Neural progenitor cell (in vitro differentiated cells): ENCODE measurements at regions not wholly inside any gene's neighbourhood (a gene's known extent, or its start where the extent isn't known, plus 50 kb on each side); places are given as distances from the start of the nearest gene placed in this dataset.

ENCODE experiments used
- DNase-seq: peaks from one replicate; pipeline ENCODE4 v3.0.0-alpha.2; 2016; ENCODE audit warnings: low spot score
- H2AFZ ChIP-seq: fragments of 200-600 bp; sonication (generic); replicated peaks from 2 replicates; pipeline ENCODE4 v1.6.1; 2016; ENCODE audit warnings: antibody characterized with exemption
- H3F3A ChIP-seq: fragments of 200-600 bp; sonication (generic); 2 replicates; pipeline ENCODE4 v1.6.1; 2016; ENCODE audit warnings: antibody characterized with exemption, low read depth
- H3K27ac ChIP-seq: fragments of 200-600 bp; sonication (generic); 2 replicates; pipeline ENCODE4 v1.5.1; 2016; ENCODE audit warnings: mild to moderate bottlenecking
- H3K27me3 ChIP-seq: fragments of 200-600 bp; sonication (generic); 2 replicates; pipeline ENCODE4 v1.6.1; 2016; ENCODE audit warnings: mild to moderate bottlenecking, moderate library complexity
- H3K36me3 ChIP-seq: fragments of 200-600 bp; sonication (generic); 2 replicates; pipeline ENCODE4 v1.5.1; 2016
- H3K4me1 ChIP-seq: fragments of 200-600 bp; sonication (generic); 2 replicates; pipeline ENCODE4 v1.6.1; 2016; ENCODE audit warnings: mixed run types
- H3K4me2 ChIP-seq: fragments of 200-600 bp; sonication (generic); 2 replicates; pipeline ENCODE4 v1.6.1; 2016
- H3K4me3 ChIP-seq: fragments of 200-600 bp; sonication (generic); 2 replicates; pipeline ENCODE4 v1.5.1; 2016
- H3K79me2 ChIP-seq: fragments of 200-600 bp; sonication (generic); 2 replicates; pipeline ENCODE4 v1.6.1; 2016; ENCODE audit warnings: low read depth
- H3K9ac ChIP-seq: fragments of 200-600 bp; sonication (generic); 2 replicates; pipeline ENCODE4 v1.6.1; 2016
- H3K9me3 ChIP-seq: fragments of 200-600 bp; sonication (generic); 2 replicates; pipeline ENCODE4 v1.5.1; 2016; ENCODE audit warnings: low read depth
- H4K20me1 ChIP-seq: fragments of 200-600 bp; sonication (generic); 2 replicates; pipeline ENCODE4 v1.6.1; 2016; ENCODE audit warnings: low read depth
- H3K27ac Mint-ChIP-seq: 3 replicates; pipeline ENCODE4 v1.8.0; 2021; ENCODE audit warnings: mixed read lengths
- H3K27me3 Mint-ChIP-seq: 2 replicates; pipeline ENCODE4 v1.8.0; 2022; ENCODE audit warnings: low read depth, mild to moderate bottlenecking, inconsistent platforms, moderate library complexity, mixed read lengths; ENCODE audit not compliant: insufficient read depth
- H3K36me3 Mint-ChIP-seq: 3 replicates; pipeline ENCODE4 v1.8.0; 2021; ENCODE audit warnings: mixed read lengths
- H3K4me1 Mint-ChIP-seq: 3 replicates; pipeline ENCODE4 v1.8.0; 2021; ENCODE audit warnings: mixed read lengths
- H3K4me3 Mint-ChIP-seq: 3 replicates; pipeline ENCODE4 v1.8.0; 2021; ENCODE audit warnings: mild to moderate bottlenecking, moderate library complexity, mixed read lengths
- H3K9me3 Mint-ChIP-seq: 3 replicates; pipeline ENCODE4 v1.8.0; 2020; ENCODE audit warnings: mixed read lengths
- CTCF ChIP-seq: fragments of 200-600 bp; sonication (generic); IDR thresholded peaks from 2 replicates; pipeline ENCODE4 v1.5.1; 2017; ENCODE audit warnings: antibody characterized with exemption, mild to moderate bottlenecking
- EZH2 ChIP-seq: fragments of 200-600 bp; sonication (generic); IDR thresholded peaks from 2 replicates; pipeline ENCODE4 v1.6.1; 2017; ENCODE audit warnings: antibody characterized with exemption, mild to moderate bottlenecking, moderate library complexity
- EZH2phosphoT487 ChIP-seq: fragments of 200-600 bp; sonication (generic); IDR thresholded peaks from 2 replicates; pipeline ENCODE4 v1.6.1; 2017; ENCODE audit warnings: antibody characterized with exemption

- H4K20me1 ChIP-seq = no peaks in the 10 kb centered on the region
- no peak overlapping the region for H3K27ac ChIP-seq
- H3K36me3 ChIP-seq = no peaks in the 10 kb centered on the region
- H3F3A ChIP-seq = no peaks in the 10 kb centered on the region
- Mint-ChIP-seq H3K36me3 (no peaks in the 10 kb centered on the region), H3K27ac (no peak overlapping the region), H3K9me3 (no peaks in the 10 kb centered on the region), H3K27me3 (peaks cover 4% of the 10 kb centered on the region), H3K4me3 (no peak overlapping the region), H3K4me1 (no peaks in the 10 kb centered on the region)
- no peak overlapping the region for H3K4me3 ChIP-seq
- TF ChIP-seq EZH2phosphoT487 (no peak), CTCF (no peak), EZH2 (no peak)
- no peaks in the 10 kb centered on the region for H3K4me1 ChIP-seq
- H3K79me2 ChIP-seq = no peaks in the 10 kb centered on the region
- no peaks in the 10 kb centered on the region for H3K27me3 ChIP-seq
- no peak overlapping the region for H3K4me2 ChIP-seq
- H3K9me3 ChIP-seq = no peaks in the 10 kb centered on the region
- H2AFZ ChIP-seq = no peak overlapping the region
- no peak overlapping the region for H3K9ac ChIP-seq
- no peak for DNase-seq
These were observed 217.9 kb upstream of the NOCT start for GRCh38 chr4:138797646-138798045.

GRCh38 chr4:138796761-138797160 is 218.8 kb upstream of the NOCT start:
- no peak overlapping the region for H3K4me2 ChIP-seq
- H3K27ac ChIP-seq = no peak overlapping the region

GRCh38 chr4:138790706-138791340 is 224.8 kb upstream of the NOCT start:
- H3K4me2 ChIP-seq = no peak overlapping the region
- DNase-seq = no peak
- no peaks in the 10 kb centered on the region for H3K9me3 Mint-ChIP-seq

More at GRCh38 chr4:138796761-138797160, 218.8 kb upstream of the NOCT start:
- Mint-ChIP-seq H3K9me3 (no peaks in the 10 kb centered on the region), H3K36me3 (no peaks in the 10 kb centered on the region), H3K4me1 (no peaks in the 10 kb centered on the region), H3K4me3 (no peak overlapping the region), H3K27ac (no peak overlapping the region), H3K27me3 (peaks cover 4% of the 10 kb centered on the region)
- Histone ChIP-seq H3F3A (no peaks in the 10 kb centered on the region), H3K27me3 (no peaks in the 10 kb centered on the region), H3K9ac (no peak overlapping the region), H3K9me3 (no peaks in the 10 kb centered on the region), H4K20me1 (no peaks in the 10 kb centered on the region), H3K4me3 (no peak overlapping the region), H3K4me1 (no peaks in the 10 kb centered on the region), H3K79me2 (no peaks in the 10 kb centered on the region), H2AFZ (no peak overlapping the region), H3K36me3 (no peaks in the 10 kb centered on the region)
- no peak for TF ChIP-seq EZH2phosphoT487
- no peak for TF ChIP-seq EZH2
- TF ChIP-seq CTCF = no peak
- no peak for DNase-seq

More at GRCh38 chr4:138790706-138791340, 224.8 kb upstream of the NOCT start:
- Histone ChIP-seq H3K4me1 (no peaks in the 10 kb centered on the region), H3K36me3 (no peaks in the 10 kb centered on the region), H3K79me2 (no peaks in the 10 kb centered on the region), H3F3A (no peaks in the 10 kb centered on the region), H3K27me3 (no peaks in the 10 kb centered on the region), H3K9me3 (no peaks in the 10 kb centered on the region), H2AFZ (no peak overlapping the region), H3K9ac (no peak overlapping the region), H3K27ac (no peak overlapping the region), H3K4me3 (no peak overlapping the region), H4K20me1 (no peaks in the 10 kb centered on the region)
- H3K4me3 Mint-ChIP-seq = no peak overlapping the region
- H3K36me3 Mint-ChIP-seq = no peaks in the 10 kb centered on the region
- peaks cover 4% of the 10 kb centered on the region for H3K27me3 Mint-ChIP-seq
- no peak for TF ChIP-seq EZH2
- TF ChIP-seq EZH2phosphoT487 = no peak
- TF ChIP-seq CTCF = no peak
- no peaks in the 10 kb centered on the region for H3K4me1 Mint-ChIP-seq
- no peak overlapping the region for H3K27ac Mint-ChIP-seq
